ENCODE measurements at regions not wholly inside any gene's neighbourhood (a gene's known extent, or its start where the extent isn't known, plus 50 kb on each side); places are given as distances from the start of the nearest gene placed in this dataset.

DNA sequence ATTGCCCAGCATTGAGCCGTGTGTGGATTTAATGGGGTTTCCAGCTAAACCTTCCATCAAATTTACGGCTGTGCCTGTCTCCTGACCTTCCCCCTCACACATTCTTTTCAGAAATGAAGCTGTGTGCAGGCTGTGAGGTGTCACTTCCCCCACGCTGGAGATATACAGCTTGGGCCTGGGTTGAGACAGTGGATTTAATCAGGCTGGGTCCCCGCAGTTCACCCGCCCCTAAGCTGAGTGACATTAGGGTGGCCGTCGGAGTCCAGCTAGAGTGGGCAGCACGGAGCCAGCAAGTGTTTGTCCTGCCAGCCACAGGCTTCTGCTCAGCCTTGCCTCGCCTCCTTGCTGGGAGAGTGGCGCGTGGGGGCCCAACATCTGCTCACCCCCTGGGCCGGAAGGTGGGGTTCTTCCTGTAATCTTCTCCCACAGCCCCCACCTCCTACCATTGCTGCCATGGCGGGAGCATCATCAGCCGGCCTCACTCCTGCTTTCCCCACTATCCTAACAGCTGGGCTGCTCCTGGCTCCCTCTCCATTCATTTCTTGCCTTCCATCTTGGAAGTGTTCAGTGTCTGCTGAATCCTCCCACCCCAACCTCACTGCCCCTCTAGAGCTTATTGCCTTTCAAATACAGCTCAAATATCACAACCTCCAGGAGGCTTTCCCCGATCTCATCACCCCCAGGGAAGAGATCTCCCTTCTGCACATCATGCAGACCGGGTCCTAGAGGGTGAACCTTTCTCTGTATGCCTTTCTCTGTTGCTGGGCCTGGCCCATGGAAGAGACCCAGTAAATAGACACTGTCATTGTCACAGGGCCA lies 149.0 kb downstream of the GLI2 start:
- DNase-seq: no peak

DNA sequence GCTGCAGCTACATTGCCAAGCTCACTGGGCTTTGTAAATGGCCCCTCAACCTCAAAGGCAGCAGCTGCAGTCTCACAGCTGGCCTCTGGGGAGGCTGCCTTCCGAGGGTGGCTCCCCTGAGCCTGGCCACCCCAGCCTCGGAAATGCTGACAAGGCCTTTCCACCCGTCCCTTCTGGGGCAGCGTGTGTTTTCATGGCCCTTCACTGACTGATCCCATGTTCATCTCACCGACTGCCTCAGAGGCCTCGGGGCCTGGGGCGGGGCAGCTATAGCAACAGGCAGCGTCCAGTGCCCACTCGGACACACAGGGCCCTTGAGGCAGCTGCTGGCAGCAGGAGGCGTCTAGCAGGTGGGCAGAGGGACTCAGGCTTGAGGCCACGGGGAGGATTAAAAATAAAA lies 149.7 kb downstream of the GLI2 start:
- no peak for DNase-seq

DNA sequence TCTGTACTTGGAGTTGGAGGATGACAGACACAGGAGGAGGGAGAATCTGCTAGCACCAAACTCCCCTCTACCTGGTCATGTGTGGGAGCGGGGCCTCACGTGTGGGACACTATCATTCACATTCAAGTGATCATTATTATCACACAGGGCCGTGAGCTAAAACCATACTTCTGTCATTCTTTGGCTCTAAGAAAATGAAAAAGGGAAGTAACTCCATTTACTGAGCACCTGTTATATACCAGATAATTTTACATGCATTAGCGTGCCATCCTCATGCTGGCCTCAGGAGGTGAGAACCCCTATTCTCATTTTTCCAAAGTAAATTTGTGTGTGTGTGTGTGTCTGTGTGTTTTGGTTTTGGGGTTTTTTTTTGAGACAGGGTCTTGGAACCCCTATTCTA lies 150.1 kb downstream of the GLI2 start:
- DNase-seq: no peak

DNA sequence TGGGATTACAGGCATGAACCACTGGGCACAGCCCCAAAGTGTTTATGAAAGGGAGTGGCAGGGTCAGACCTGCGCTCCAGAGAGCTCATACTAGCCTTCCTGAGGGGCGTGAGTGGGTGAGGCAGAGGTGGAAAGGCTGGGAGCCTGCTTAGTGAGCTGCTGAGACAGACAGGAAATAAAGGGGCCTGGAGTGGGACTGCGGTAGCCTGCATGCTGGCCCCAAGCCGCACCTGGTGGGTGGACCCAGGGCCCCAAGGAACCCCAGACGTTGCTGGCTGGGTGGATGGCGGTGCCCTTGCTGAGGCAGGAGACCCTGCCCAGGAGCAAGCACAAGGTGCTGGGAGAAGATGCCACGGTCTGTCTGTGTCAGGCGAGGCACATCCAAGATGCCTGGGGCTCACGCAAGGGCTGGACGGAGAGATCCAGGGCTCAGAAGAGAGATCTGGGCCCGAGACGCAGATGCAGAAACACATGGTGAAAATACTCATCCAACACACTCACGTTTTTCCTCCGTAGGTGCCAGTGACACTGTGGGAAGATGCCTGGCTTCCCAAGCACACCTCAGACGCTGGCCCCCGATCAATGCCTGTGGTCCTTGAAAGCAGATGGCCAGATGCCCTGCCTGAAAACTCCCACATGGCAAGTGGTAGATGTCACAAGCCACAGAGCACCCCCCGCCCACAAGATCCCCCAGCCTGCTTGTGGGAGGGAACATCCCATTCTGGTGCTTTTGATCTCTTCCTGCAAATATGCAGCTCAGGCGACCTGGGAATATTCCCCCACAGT lies 151.1 kb downstream of the GLI2 start:
- DNase-seq: no peak

DNA sequence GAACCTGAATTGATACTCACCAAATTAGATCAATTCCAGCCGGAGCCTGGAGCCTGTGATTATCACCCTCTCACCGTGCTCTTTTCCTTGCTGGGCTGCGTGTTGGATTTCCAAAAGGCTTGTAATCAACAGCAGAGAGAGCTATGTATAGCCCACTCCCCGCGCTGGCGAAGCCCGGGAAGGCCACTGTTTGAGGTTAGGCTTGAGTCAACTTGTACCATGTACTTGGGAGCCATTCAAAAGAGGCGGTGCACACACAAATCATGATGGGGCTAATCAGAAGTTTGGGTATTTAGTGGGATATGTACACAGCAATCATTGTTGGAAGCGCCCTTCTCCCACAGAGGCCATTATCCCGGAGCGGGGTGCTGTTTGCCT lies 151.6 kb downstream of the GLI2 start:
- no peak for DNase-seq

DNA sequence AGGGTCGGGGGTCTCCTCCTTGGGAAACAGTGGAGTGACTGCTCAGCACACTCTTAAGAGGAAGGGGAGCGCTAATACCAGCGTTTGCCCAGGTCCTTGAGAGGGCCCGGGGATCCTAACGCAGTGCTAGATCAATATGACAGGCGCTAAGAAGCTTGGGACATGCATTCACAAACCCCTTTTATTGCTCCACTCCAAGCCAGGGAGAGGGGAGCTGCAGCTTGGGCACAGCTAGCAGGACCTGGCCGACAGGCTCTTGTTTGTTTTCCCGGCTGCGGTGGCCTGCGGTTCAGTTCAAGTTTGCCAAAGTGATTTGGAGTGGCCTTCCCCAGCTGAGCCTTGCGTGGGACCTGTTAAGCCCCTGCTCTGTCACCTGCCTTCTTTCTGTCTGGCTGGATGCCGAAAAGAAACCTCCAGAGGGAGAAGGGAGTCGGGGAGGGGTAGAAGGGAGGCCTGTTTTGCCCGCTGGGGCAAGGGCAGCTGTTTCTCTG lies 152.1 kb downstream of the GLI2 start:
- DNase-seq: no peak

DNA sequence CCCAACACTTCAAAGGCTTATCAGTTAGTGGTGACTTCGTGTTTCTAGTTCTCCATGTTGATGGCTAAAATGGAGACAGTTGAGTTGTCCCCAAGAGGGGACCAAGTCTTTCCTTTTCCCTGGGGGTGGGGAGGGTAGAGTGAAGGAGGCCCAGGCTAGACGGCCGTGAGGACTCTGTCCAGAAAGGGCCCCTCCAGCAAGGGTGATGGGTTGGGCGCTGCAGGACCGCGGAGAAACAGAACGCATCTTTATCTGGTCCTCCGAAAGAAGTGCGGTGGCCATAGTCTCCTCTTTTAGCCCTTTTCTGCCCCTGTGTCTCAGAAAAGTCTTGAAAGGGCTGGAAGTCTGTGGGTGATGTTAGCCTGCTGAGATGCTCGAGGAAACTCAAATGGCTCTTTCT lies 153.2 kb downstream of the GLI2 start:
- no peak for DNase-seq

DNA sequence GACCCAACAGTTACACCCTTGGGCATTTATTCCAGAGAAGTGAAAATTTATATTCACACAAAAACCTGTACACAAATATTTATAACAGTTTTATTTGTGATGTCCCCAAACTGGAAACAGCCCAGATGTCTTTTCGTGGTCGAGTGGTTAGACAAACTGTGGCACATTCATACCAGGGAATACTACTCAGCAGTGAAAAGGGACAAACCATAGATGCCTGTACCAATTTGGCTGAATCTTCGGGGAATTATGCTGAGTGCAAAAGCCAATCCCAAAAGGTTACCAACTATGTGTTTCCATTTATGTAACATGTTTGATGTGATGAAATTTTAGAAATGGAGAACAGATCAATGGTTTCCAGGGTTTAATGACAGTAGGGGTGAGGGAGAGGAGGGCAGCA lies 154.3 kb downstream of the GLI2 start:
- DNase-seq: no peak

DNA sequence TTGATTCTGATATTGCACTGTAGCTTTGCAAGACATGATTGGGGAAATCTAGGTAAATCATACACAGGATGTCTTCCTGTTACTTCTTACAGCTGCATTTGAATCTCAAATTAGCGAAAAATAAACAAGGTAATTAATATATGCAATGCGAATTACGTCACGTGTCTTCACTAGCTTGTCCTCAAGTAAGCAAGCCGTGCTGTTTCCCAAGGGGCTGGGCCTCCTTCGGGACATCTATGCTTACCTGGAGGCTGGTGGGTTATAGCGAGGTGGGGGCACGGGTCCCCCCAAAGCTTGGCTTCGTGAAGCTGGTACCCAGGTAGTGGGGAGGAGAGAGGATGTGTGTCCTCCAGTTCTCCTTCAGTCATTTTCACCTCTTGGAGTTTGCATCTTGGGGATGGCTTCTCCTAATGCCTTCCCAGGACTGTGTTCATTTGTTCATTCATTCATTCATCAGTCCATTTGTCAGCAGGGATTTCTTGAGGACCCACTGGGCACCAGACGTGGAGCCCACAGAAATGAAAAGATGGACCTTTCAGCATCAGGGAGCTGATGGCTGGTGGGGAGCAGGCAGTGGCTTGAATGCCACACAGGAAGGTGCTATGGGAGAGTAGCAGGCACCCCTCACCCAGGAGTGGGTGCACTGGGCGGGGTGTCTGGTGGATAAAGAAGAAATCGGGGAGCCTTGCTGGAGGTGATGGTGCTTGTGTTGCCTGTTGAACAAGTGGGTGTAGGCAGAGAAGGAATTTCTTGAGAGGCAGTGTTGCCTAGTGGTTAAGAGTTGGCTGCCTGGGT lies 155.1 kb downstream of the GLI2 start:
- no peak for DNase-seq

DNA sequence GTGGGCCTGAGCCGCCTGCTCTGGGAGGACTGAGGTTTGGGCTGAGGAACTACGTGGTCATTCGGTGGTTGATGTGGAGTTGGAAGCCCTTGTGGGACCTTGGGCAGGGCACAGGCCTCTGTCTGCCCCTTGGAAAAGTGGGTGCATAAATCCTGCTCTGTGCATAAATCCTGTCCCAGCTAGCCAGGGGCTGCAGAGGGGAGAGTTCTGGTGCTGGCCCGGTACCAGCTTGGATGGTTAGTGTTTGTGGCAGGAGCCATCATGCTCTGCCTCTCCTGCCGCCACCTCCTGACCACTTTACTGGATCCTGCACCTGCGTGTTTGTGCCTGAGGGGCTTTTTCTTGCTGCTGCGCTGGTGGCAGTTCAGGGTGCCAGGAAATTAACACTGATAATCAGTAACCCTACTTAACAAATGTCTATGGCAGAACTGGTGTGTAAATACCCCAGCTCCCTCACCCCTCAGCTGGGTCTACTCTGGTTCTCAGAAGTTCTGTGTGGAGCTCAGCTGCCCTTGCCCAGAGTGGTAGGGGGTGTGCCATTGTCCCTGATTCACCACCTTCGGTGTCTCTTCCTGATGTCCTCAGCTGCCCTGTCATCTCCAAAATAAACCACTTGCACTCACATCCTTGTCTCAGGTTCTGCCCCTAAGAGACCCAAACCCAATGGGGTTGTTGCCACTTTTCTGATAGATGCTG lies 156.8 kb downstream of the GLI2 start:
- DNase-seq: no peak

DNA sequence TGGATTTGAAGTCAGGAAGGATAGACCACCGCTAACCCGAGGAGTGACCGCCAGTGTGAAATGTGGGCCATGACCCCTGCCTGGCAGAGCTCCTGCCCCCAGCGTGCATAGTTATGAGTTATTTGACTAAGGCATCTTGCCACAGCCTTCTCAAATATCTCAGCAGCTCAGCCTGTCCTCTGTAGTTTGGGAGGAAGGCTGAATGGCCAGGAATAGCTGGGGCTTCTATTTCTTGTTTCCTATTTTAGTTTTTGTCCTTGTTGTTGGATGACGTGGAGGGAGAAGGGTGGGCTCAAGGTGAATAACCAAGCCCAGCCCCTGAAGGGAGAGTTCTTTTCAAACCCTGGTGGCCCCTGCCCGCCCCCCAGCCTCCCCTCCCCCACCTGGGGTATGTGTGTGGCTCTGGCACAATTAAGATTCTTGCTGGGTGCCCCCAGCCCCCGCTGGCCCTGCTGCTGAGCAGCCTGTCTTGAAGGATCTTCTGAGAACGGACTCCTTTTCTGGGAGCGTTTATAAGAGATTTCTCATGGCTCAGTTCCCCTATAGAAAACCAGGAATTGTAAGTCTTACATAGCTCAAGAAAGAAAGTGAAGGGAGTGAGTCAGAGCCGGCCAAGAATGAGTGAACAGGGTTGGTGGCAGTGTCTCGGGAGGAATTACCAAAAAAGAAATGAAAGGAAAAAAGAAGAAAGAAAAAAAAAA lies 157.4 kb downstream of the GLI2 start:
- no peak for DNase-seq

DNA sequence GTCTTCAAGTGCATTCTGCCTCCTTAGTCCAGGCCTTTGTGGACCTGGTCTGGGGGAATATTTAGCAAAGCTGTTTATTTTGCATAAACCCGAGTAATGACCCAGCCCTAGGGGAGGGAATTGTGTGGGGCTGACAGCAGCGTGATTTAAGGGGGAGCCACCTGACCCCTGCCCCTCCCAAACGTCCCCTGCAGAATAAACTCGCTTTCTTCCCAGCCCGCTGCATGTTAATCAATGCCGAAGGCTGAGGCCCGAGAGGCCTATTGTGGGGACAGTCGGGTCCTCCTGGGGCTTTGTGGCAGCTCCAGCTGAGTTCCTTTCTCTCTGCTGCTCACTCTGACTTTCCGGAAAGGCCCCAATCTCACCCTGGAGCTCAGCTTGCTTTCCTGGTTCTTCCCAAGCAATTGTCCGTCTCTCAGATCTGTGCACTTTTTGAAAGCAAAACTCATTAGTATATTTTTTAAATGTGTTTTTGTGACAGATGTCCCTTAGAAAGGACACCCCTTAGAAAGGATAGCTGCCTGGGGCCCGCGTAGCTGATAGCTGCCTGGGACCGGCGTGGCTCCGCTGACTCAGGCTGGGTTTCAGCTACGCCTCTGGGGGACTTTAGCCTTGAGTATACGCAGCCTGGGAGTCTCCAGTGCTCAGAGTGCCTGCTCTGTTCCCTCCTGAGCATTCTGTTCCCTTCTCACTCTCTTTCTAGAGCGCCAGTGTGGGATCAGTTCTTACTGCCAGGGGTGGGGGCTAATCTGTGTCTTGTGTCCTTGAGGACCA lies 158.3 kb downstream of the GLI2 start:
- DNase-seq: no peak

DNA sequence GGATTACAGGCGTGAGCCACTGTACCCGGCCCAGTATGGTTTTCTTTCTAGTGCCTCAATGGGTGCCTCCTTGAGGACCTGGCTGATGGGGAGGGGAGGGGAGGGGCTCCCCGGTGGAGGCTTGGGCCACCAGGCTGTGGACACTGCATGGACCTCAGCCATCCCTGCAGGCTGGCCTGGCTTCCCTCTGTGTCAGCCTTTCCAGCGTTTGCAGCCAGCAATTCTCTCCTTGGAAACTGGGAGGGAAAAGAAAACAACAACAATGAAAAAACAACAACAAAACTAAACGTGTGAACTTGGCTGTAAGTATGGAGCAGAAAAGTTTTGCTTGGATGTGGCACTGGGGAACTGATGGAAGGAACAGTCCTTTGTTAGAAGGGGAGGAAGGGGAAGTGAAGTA lies 159.3 kb downstream of the GLI2 start:
- DNase-seq: no peak

DNA sequence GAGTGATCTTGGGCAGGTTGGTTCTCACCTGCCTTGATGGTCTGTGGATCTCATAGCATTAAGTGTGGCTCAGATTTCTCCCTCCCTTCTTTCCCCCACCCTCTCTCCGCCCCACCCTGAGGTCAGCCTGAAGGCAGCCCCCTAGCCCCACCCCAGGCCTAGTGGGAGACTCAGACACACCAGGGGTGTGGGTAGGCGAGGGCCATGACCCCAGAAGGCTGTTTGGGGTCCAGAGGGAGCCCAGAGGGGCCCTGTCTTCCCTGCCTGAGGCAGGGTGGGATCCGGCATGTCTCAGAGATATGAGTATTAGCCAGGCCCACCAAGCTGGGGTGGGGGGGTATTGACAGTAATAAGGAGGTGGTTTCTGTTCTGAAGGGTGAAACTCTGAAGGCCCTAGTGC lies 160.5 kb downstream of the GLI2 start:
- no peak for DNase-seq

DNA sequence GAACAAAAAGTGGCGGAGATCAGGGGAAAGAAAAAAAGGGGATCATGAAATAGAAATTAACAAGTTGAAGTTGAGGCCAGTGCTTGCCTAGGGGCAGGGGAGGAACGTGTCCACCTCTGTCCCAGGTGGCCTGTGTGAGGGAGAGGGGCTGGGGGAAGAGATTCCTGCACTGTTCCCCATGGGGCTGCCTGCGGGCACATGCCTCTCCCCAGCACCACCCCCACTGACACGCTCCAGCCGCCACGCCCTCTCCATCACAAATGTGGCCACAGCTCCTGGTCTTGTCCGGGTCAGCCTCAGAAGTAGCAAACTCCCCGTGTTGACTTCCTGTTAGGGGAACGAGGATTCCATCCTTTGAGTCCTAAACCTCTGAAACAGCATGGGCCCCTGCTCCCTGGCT lies 161.2 kb downstream of the GLI2 start:
- DNase-seq: no peak

DNA sequence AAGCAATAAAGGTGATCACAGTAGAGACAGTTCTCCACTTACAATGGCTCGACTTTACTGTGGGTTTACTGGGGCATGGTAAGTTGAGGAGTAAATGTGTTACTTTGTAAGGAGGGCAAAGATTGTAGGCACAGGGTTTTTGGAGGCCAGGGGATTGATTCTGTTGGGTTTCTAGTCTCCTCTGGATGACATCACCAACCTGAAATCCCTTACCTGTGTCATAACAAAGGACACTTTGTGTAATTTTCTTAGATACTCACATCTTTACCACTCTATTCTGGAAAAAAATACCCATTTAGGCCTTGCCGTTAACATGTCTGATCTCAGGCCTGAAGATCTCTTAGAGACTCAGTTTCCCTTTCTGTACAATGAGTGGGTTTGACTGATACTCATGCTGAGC lies 161.7 kb downstream of the GLI2 start:
- DNase-seq: no peak

DNA sequence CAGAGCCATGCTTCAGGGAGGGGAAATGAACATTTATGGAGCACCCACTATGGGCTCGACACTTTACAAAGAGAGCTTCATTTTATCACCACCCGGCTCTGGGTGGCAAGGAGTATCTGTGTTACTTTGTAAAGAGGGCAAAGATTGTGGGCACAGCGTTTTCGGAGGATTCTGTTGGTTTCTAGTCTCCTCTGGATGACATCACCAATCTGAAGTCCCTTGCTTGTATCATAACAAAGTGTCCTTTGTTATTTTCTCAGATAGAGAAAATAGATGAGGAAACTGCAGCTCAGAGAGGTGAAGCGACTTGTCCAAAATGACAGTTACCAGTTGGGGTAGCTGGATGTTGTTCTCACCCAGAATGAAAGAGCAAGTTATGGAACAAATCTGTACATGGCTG lies 162.8 kb downstream of the GLI2 start:
- DNase-seq: no peak

DNA sequence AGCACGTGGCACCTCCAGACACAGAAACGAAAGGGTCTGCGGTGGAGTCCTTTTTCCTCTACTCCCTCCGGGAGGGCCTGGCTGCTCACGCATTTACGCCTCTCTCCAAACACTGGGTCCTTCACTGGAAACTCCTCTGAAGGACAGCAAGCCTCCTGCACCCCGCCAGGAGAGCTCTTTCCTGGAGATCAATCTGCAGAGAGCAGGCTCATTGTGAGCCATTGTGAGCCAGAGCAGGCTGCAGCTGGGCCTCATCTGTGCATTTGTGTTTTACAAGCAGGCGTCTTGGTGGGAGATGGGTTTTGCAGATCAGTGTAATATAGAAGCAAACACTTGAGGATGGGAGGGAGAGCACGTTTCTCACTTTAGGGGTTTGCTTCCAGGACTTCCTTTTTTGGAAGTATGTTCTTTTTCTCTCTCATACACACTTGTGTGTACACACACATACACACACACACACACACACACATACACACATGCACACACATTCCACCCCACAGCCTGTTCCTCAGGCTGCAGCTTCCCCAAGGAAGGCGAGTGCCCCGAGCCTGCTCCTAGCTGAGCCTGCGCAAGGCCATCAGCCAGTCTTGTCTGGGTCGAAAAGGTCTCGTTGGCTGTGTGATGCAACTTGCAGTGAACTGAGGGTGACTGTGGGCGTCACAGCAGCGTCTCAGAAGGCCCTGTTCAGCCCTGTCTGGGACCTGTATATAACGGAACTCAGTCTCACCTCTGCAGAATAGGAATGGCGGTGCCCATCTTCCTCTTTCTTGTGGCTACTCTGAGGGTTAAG lies 163.5 kb downstream of the GLI2 start:
- DNase-seq: no peak

DNA sequence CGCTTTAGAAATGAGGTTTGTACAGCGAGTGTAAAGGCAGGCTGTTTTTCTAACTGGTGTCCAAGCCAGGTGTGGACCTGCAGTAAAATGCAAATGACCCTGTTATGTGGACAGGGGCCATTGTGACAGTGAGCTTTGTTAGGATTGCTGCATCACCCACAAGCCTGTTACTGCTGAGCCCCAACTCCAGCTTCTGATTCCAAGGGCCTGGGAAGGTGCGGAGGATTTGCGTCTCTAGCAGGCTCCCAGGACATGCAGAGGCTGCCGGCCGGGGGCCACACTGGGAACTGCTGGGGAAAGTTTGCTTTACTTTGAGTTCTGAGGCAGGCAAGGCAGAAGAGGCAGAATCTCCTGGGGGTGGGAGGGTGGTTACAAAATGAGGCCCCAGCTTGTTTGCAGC lies 164.1 kb downstream of the GLI2 start:
- no peak for DNase-seq

DNA sequence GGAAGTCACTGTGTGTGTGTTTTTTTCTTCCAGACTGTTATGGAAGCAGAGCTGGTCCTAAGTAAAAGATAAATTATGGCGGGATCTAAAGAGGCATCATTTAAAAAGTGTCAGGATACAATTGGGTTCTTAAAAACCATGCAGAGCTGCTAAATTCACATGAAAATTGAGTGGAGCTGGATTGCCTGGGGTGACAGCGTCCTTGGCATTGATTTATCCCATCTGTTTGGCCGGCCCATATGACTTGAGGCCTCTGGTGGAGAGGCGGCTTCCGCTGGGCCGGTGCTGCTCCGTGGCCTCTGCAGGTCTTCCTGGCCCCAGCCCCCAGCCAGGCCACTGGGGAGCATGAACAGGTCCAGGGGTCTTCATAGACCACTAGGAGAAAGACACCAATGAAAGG lies 165.5 kb downstream of the GLI2 start:
- DNase-seq: no peak

DNA sequence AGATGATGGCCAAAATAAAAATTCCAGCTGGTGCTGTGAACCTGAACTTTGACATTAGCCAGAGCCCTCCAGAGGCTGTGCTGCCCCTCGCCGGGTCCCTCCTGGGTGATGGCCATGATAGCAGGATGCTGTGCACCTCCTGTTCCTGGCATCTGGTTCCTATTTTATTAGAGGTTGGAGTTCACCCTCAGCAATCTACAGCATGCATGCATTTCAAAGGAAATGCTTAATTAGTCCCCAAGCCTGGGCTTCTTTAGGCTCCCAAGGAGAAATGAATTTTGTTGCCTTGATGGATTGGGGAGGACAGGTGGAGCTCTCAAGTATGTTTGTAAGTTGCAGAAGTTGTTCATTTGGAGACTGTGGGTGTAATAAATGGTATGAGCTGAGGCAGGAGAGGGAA lies 166.9 kb downstream of the GLI2 start:
- no peak for DNase-seq

Measured in DMS 273 treated with DMSO at 0.1 percent for 48 hours (cell line).